ENCODE measurements at regions not wholly inside any gene's neighbourhood (a gene's known extent, or its start where the extent isn't known, plus 50 kb on each side); places are given as distances from the start of the nearest gene placed in this dataset.

- no peak for TF ChIP-seq CTCF (IDR thresholded peaks at IDR 0.05)
- TF ChIP-seq ZNF138 (CRISPR knock-in tag; conservative IDR thresholded peaks at IDR 0.05): no peak
- TF ChIP-seq ZNF121 (CRISPR knock-in tag; IDR thresholded peaks at IDR 0.05): no peak
- no peak for TF ChIP-seq MYBL2 (CRISPR knock-in tag; IDR thresholded peaks at IDR 0.05)
- no peak for TF ChIP-seq FOXP1 (CRISPR knock-in tag; IDR thresholded peaks at IDR 0.05; ENCODE audit: borderline replicate concordance)
- no peak for TF ChIP-seq ATF1 (CRISPR knock-in tag; IDR thresholded peaks at IDR 0.05)
- TF ChIP-seq SP1 (CRISPR knock-in tag; conservative IDR thresholded peaks at IDR 0.05): no peak
- no peak for TF ChIP-seq AR (CRISPR knock-in tag; IDR thresholded peaks at IDR 0.05)
- TF ChIP-seq FOXJ3 (CRISPR knock-in tag; IDR thresholded peaks at IDR 0.05; ENCODE audit: borderline replicate concordance): no peak
- no peak for TF ChIP-seq FOXP4 (CRISPR knock-in tag; IDR thresholded peaks at IDR 0.05)
- TF ChIP-seq ATF2 (CRISPR knock-in tag; IDR thresholded peaks at IDR 0.05; ENCODE audit: borderline replicate concordance, low read depth): no peak
- TF ChIP-seq ZNF281 (CRISPR knock-in tag; IDR thresholded peaks at IDR 0.05): no peak
- no peak for TF ChIP-seq MAX (CRISPR knock-in tag; IDR thresholded peaks at IDR 0.05)
- no peak for TF ChIP-seq TEAD4 (CRISPR knock-in tag; IDR thresholded peaks at IDR 0.05)
Observed at GRCh38 chrX:135649561-135649960, 63.9 kb upstream of the CT45A1 start.
